CD14-positive monocyte (primary cell): ENCODE measurements at regions not wholly inside any gene's neighbourhood (a gene's known extent, or its start where the extent isn't known, plus 50 kb on each side); places are given as distances from the start of the nearest gene placed in this dataset.
A peak's percentile ranks its signal among the peaks of the same experiment; 100 is the strongest.
"Not testable (repeated sequence)": the region's sequence is repeated elsewhere in the genome, so short reads cannot be mapped to it uniquely, and the experiment has no call there.

Experiments used
- DNase-seq, 3 donors: peaks; one replicate each; pipeline ENCODE4 v3.0.0-alpha.2; 2011 to 2022
- H2AFZ ChIP-seq: 2 replicates; pipeline ENCODE4 v1.6.0; 2012; ENCODE audit warnings: mild to moderate bottlenecking, low read depth, low read length, inconsistent platforms; ENCODE audit not compliant: insufficient read depth, poor library complexity, severe bottlenecking
- H3K27ac ChIP-seq, 2 donors: 1 replicate in 1 of 2; 2 replicates in 1 of 2; pipeline ENCODE4 v1.5.1; 2012 to 2013; ENCODE audit warnings: low read length in 2 of 2, control low read depth in 1 of 2, inconsistent platforms in 1 of 2, low read depth in 1 of 2, mild to moderate bottlenecking in 1 of 2
- H3K27me3 ChIP-seq, 2 donors: one replicate each; pipeline versions ENCODE4 v1.6.0 to v1.6.1; 2011 to 2013; ENCODE audit warnings: low read length in 2 of 2; ENCODE audit not compliant: control insufficient read depth in 2 of 2, insufficient read depth in 2 of 2
- H3K36me3 ChIP-seq, 2 donors: replicated peaks in 1 of 2; 1 replicate in 1 of 2; 2 replicates in 1 of 2; pipeline versions ENCODE4 v1.5.1 to v1.6.1; 2012 to 2013; ENCODE audit warnings: low read length in 2 of 2, control low read depth in 1 of 2, inconsistent platforms in 1 of 2, mild to moderate bottlenecking in 1 of 2; ENCODE audit not compliant: insufficient read depth in 2 of 2, control insufficient read depth in 1 of 2
- H3K4me1 ChIP-seq, 2 donors: 1 replicate in 1 of 2; 2 replicates in 1 of 2; pipeline versions ENCODE4 v1.5.1 to v1.6.1; 2012 to 2013; ENCODE audit warnings: low read length in 2 of 2, control low read depth in 1 of 2, inconsistent platforms in 1 of 2, mild to moderate bottlenecking in 1 of 2, moderate library complexity in 1 of 2; ENCODE audit not compliant: insufficient read depth in 2 of 2, control insufficient read depth in 1 of 2
- H3K4me2 ChIP-seq: replicated peaks from 2 replicates; pipeline ENCODE3; 2012; ENCODE audit warnings: low read length, moderate library complexity, mild to moderate bottlenecking; ENCODE audit not compliant: poor library complexity, severe bottlenecking; ENCODE audit errors: extremely low read depth
- H3K4me3 ChIP-seq, 3 experiments: fragments of 200-600 bp in 1 of 3; sonication (generic) in 1 of 3; replicated peaks in 1 of 3; 1 replicate in 2 of 3; 2 replicates in 1 of 3; pipeline ENCODE4 v1.5.1; 2011 to 2013; ENCODE audit warnings: low read length in 3 of 3, mild to moderate bottlenecking in 3 of 3, control low read depth in 2 of 3, low read depth in 2 of 3, inconsistent platforms in 1 of 3, moderate library complexity in 1 of 3
- H3K79me2 ChIP-seq: 2 replicates; pipeline ENCODE4 v1.6.0; 2012; ENCODE audit warnings: mild to moderate bottlenecking, control low read depth, inconsistent platforms, low read length, moderate library complexity; ENCODE audit not compliant: insufficient read depth
- H3K9ac ChIP-seq: 2 replicates; pipeline ENCODE4 v1.6.0; 2017; ENCODE audit warnings: low read length, mild to moderate bottlenecking; ENCODE audit not compliant: insufficient read depth, poor library complexity, severe bottlenecking
- H3K9me3 ChIP-seq, 2 donors: replicated peaks in 1 of 2; 1 replicate in 1 of 2; 2 replicates in 1 of 2; pipeline versions ENCODE4 v1.5.1 to v1.6.1; 2012 to 2013; ENCODE audit warnings: low read length in 2 of 2, control low read depth in 1 of 2; ENCODE audit not compliant: control insufficient read depth in 1 of 2, insufficient read depth in 1 of 2
- H4K20me1 ChIP-seq: 2 replicates; pipeline ENCODE4 v1.6.0; 2012; ENCODE audit warnings: mild to moderate bottlenecking, low read length, control low read depth, moderate library complexity; ENCODE audit not compliant: insufficient read depth
- H3K27ac Mint-ChIP-seq, 7 donors: one replicate each; pipeline ENCODE4 v1.8.0; 2020; ENCODE audit warnings: mild to moderate bottlenecking in 7 of 7, mixed read lengths in 7 of 7, moderate library complexity in 6 of 7, inconsistent platforms in 2 of 7
- H3K27me3 Mint-ChIP-seq, 3 donors: one replicate each; pipeline ENCODE4 v1.8.0; 2021 to 2022; ENCODE audit warnings: low read depth in 3 of 3, mild to moderate bottlenecking in 3 of 3, mixed read lengths in 3 of 3, moderate library complexity in 3 of 3, inconsistent platforms in 1 of 3
- H3K36me3 Mint-ChIP-seq, 2 donors: one replicate each; pipeline ENCODE4 v1.8.0; 2020; ENCODE audit warnings: mixed read lengths in 2 of 2, inconsistent platforms in 1 of 2, mild to moderate bottlenecking in 1 of 2
- H3K4me1 Mint-ChIP-seq: one replicate; pipeline ENCODE4 v1.8.0; 2020; ENCODE audit warnings: mild to moderate bottlenecking, mixed read lengths
- H3K4me3 Mint-ChIP-seq, 2 donors: one replicate each; pipeline ENCODE4 v1.8.0; 2020; ENCODE audit warnings: mild to moderate bottlenecking in 2 of 2, mixed read lengths in 2 of 2, moderate library complexity in 1 of 2
- H3K9me3 Mint-ChIP-seq, 7 donors: one replicate each; pipeline ENCODE4 v1.8.0; 2020 to 2022; ENCODE audit warnings: mixed read lengths in 7 of 7, mild to moderate bottlenecking in 6 of 7, moderate library complexity in 6 of 7, inconsistent platforms in 2 of 7
- WGBS: methylation state at CpG from one replicate; pipeline ENCODE4 v1.1.5; 2013; ENCODE audit warnings: missing lambda C conversion rate; ENCODE audit not compliant: insufficient coverage; 5-methylcytosine and 5-hydroxymethylcytosine counted together
- intact Hi-C, 2 donors: fragments of 100-400 bp; cut with micrococcal nuclease; formaldehyde crosslinking; loops; one replicate each; pipeline versions ENCODE4 v1.15.0 to v1.15.1; 2023
- TF ChIP-seq, protein P1 (sequence below): fragments of 200-600 bp; IDR thresholded peaks from one replicate; pipeline ENCODE4 v1.8.0; 2022; ENCODE audit warnings: antibody characterized with exemption, mild to moderate bottlenecking

GRCh38 chr20:53655625-53656292, 62.1 kb upstream of the ZNF217 start:
- Histone ChIP-seq H3K27ac (peak overlapping the region in 1 of 2 donors; percentile 93), H3K36me3 (no peaks in the 10 kb centered on the region), H3K4me1 (peaks cover 78 to 92% of the 10 kb centered on the region in 2 donors), H3K4me2 (peak overlapping the region; percentile 76), H2AFZ (no peak overlapping the region), H3K79me2 (peaks cover 4% of the 10 kb centered on the region), H3K9ac (peak overlapping the region; percentile 51), H4K20me1 (no peaks in the 10 kb centered on the region), H3K4me3 (peak overlapping the region in 2 of 3 experiments; percentile 14 to 71), H3K27me3 (no peaks in the 10 kb centered on the region), H3K9me3 (no peaks in the 10 kb centered on the region)
- Mint-ChIP-seq H3K9me3 (no peaks in the 10 kb centered on the region), H3K36me3 (no peaks in the 10 kb centered on the region), H3K4me1 (peaks cover 79% of the 10 kb centered on the region), H3K27me3 (no peaks in the 10 kb centered on the region), H3K4me3 (peak overlapping the region in 1 of 2 donors; percentile 82), H3K27ac (peak overlapping the region; percentile 90 to 95 (median 93))
- TF ChIP-seq, protein P1, sequence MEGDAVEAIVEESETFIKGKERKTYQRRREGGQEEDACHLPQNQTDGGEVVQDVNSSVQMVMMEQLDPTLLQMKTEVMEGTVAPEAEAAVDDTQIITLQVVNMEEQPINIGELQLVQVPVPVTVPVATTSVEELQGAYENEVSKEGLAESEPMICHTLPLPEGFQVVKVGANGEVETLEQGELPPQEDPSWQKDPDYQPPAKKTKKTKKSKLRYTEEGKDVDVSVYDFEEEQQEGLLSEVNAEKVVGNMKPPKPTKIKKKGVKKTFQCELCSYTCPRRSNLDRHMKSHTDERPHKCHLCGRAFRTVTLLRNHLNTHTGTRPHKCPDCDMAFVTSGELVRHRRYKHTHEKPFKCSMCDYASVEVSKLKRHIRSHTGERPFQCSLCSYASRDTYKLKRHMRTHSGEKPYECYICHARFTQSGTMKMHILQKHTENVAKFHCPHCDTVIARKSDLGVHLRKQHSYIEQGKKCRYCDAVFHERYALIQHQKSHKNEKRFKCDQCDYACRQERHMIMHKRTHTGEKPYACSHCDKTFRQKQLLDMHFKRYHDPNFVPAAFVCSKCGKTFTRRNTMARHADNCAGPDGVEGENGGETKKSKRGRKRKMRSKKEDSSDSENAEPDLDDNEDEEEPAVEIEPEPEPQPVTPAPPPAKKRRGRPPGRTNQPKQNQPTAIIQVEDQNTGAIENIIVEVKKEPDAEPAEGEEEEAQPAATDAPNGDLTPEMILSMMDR = no peak
- DNase-seq = no peak
- intact Hi-C loops = loop anchor here in 1 of 2 donors (5.0 kb wide), 1 partner anchor 33 kb away; no protein-coding TSS in a partner anchor
- WGBS = 83% methylated on average over 2 of the region's 4 CpGs

DNA sequence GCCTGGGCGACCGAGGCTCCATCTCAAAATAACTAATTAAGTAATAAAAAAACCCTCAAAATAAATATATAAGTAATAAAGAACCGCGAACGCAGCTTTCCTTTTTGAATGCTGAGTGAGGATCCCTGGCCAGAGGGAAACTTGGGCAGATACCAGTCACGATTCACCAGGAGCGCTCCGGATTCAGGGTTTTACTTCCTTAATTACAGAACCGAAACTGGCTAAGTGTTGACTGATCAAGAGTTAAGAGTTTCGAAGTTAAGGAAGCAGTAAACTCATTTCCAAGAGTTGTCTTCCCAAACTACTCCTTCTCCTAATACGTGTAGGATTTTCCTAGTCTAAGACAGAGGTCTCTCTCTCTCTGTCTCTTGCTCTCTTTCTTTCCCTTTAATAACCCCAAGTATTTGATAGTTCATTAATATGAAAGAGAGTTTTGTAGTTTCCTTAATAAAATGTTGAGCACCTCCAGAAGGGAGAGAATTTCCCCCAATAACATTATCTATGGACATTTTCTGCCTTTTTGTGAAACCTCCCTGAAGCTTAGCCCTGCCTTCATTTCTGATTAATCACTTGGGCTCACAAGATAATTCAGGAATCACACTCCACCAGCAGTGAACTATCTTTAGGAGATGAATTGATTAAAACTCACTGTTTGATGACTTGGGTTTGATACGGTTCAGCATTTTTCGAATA, 61.4 kb upstream of the ZNF217 start:
- peak; percentile 72 to 91 (median 89) for DNase-seq
- Histone ChIP-seq H3K4me2 (peak overlapping the region; percentile 76), H4K20me1 (no peaks in the 10 kb centered on the region), H3K9ac (peak overlapping the region; percentile 51), H3K27ac (peak overlapping the region; percentile 56 to 93), H3K4me3 (peak overlapping the region; percentile 14 to 71 (median 40)), H3K9me3 (no peaks in the 10 kb centered on the region), H3K4me1 (peaks cover 72 to 85% of the 10 kb centered on the region in 2 donors), H3K27me3 (no peaks in the 10 kb centered on the region), H2AFZ (peak overlapping the region; percentile 23), H3K79me2 (peaks cover 4% of the 10 kb centered on the region), H3K36me3 (no peaks in the 10 kb centered on the region)
- peaks cover 72% of the 10 kb centered on the region for H3K4me1 Mint-ChIP-seq
- H3K36me3 Mint-ChIP-seq = no peaks in the 10 kb centered on the region
- intact Hi-C loops = loop anchor here in 1 of 2 donors (5.0 kb wide), 1 partner anchor 33 kb away; no protein-coding TSS in a partner anchor
- no CpG with 5 or more reads among the region's 13 CpGs for WGBS
- TF ChIP-seq, protein P1 = no peak
- H3K9me3 Mint-ChIP-seq = no peaks in the 10 kb centered on the region
- no peaks in the 10 kb centered on the region for H3K27me3 Mint-ChIP-seq
- peak overlapping the region; percentile 62 to 82 for H3K4me3 Mint-ChIP-seq
- H3K27ac Mint-ChIP-seq = peak overlapping the region; percentile 90 to 95 (median 92)

DNA sequence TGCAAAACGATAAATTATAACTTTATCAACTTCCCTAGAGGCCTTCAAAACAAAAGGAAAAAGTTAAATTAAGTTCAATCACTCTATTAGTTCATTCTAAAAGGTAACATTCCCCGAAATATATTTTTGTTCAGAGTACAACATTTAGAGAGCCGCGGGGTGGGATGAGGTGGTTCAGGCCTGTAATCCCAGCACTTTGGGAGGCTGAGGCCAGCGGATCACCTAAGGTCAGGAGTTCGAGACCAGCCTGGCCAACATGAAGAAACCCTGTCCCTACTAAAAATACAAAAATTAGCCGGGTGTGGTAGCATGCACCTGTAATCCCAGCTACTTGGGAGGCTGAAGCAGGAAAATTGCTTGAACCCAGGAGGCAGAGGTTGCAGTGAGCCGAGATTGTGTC, 60.9 kb upstream of the ZNF217 start:
- H3K79me2 ChIP-seq, H3K36me3 Mint-ChIP-seq, H3K4me3 Mint-ChIP-seq, H3K27me3 Mint-ChIP-seq, H3K9ac ChIP-seq, H3K9me3 Mint-ChIP-seq, H3K27me3 ChIP-seq, H4K20me1 ChIP-seq, DNase-seq, H3K36me3 ChIP-seq, H2AFZ ChIP-seq, intact Hi-C loops, H3K9me3 ChIP-seq: not testable (repeated sequence)
- WGBS = no CpG with 5 or more reads among the region's 8 CpGs
- Mint-ChIP-seq H3K27ac (peak overlapping the region; percentile 70 to 95 (median 91)), H3K4me1 (peaks cover 70% of the 10 kb centered on the region)
- Histone ChIP-seq H3K4me2 (peak overlapping the region; percentile 76), H3K4me1 (peaks cover 68 to 81% of the 10 kb centered on the region in 2 donors), H3K27ac (peak overlapping the region; percentile 56 to 93), H3K4me3 (peak overlapping the region in 1 of 3 experiments; percentile 71)
